ENCODE measurements at regions not wholly inside any gene's neighbourhood (a gene's known extent, or its start where the extent isn't known, plus 50 kb on each side); places are given as distances from the start of the nearest gene placed in this dataset.

- H3K9me3 ChIP-seq (ENCODE audit: insufficient read depth, low read length): no peaks in the 10 kb centered on the region
- H3K4me1 ChIP-seq (ENCODE audit: insufficient read depth, insufficient read length): no peaks in the 10 kb centered on the region
- TF ChIP-seq ZNF274 (IDR thresholded peaks at IDR 0.05; ENCODE audit: low read depth, low read length) (no peak), YY1 (IDR thresholded peaks at IDR 0.05; ENCODE audit: insufficient read depth, insufficient read length) (no peak)
- no peaks in the 10 kb centered on the region for H3K27me3 ChIP-seq (ENCODE audit: insufficient read depth, insufficient read length)
- DNase-seq (ENCODE audit: low read depth, low spot score): no peak
- H3K4me3 ChIP-seq (ENCODE audit: insufficient read length, low read depth): no peak overlapping the region
- no peak overlapping the region for H3K9ac ChIP-seq (ENCODE audit: insufficient read length, low read depth)
- no peaks in the 10 kb centered on the region for H3K36me3 ChIP-seq (ENCODE audit: insufficient read depth, insufficient read length, low read length)
Observed at GRCh38 chr5:119741691-119742090, 112.3 kb downstream of the FAM170A start.

GRCh38 chr5:119742311-119742710 is 113.0 kb downstream of the FAM170A start:
- no peak overlapping the region for H3K4me3 ChIP-seq (ENCODE audit: insufficient read length, low read depth)

GRCh38 chr5:119743927-119744326 is 114.6 kb downstream of the FAM170A start:
- Histone ChIP-seq H3K4me1 (ENCODE audit: insufficient read depth, insufficient read length) (no peaks in the 10 kb centered on the region), H3K4me3 (ENCODE audit: insufficient read length, low read depth) (no peak overlapping the region), H3K9me3 (ENCODE audit: insufficient read depth, low read length) (no peaks in the 10 kb centered on the region), H3K27me3 (ENCODE audit: insufficient read depth, insufficient read length) (no peaks in the 10 kb centered on the region), H3K9ac (ENCODE audit: insufficient read length, low read depth) (no peak overlapping the region), H3K36me3 (ENCODE audit: insufficient read depth, insufficient read length, low read length) (no peaks in the 10 kb centered on the region)
- DNase-seq (ENCODE audit: low read depth, low spot score): peak; percentile 52
- no peak for TF ChIP-seq YY1 (IDR thresholded peaks at IDR 0.05; ENCODE audit: insufficient read depth, insufficient read length)
- TF ChIP-seq ZNF274 (IDR thresholded peaks at IDR 0.05; ENCODE audit: low read depth, low read length): no peak
- no peak for TF ChIP-seq SUZ12 (IDR thresholded peaks at IDR 0.05; ENCODE audit: extremely low read depth, insufficient read depth, insufficient read length)

More at GRCh38 chr5:119742311-119742710, 113.0 kb downstream of the FAM170A start:
- DNase-seq (ENCODE audit: low read depth, low spot score): no peak
- H3K27me3 ChIP-seq (ENCODE audit: insufficient read depth, insufficient read length): no peaks in the 10 kb centered on the region
- H3K9ac ChIP-seq (ENCODE audit: insufficient read length, low read depth): no peak overlapping the region
- no peaks in the 10 kb centered on the region for H3K4me1 ChIP-seq (ENCODE audit: insufficient read depth, insufficient read length)
- TF ChIP-seq ZNF274 (IDR thresholded peaks at IDR 0.05; ENCODE audit: low read depth, low read length): no peak
- no peak for TF ChIP-seq YY1 (IDR thresholded peaks at IDR 0.05; ENCODE audit: insufficient read depth, insufficient read length)
- TF ChIP-seq SUZ12 (IDR thresholded peaks at IDR 0.05; ENCODE audit: extremely low read depth, insufficient read depth, insufficient read length): no peak
- no peaks in the 10 kb centered on the region for H3K9me3 ChIP-seq (ENCODE audit: insufficient read depth, low read length)
- no peaks in the 10 kb centered on the region for H3K36me3 ChIP-seq (ENCODE audit: insufficient read depth, insufficient read length, low read length)

GRCh38 chr5:119745976-119746375 is 116.6 kb downstream of the FAM170A start:
- Histone ChIP-seq H3K9me3 (ENCODE audit: insufficient read depth, low read length) (no peaks in the 10 kb centered on the region), H3K9ac (ENCODE audit: insufficient read length, low read depth) (no peak overlapping the region), H3K36me3 (ENCODE audit: insufficient read depth, insufficient read length, low read length) (no peaks in the 10 kb centered on the region), H3K4me3 (ENCODE audit: insufficient read length, low read depth) (no peak overlapping the region), H3K27me3 (ENCODE audit: insufficient read depth, insufficient read length) (no peaks in the 10 kb centered on the region), H3K4me1 (ENCODE audit: insufficient read depth, insufficient read length) (no peaks in the 10 kb centered on the region)
- DNase-seq (ENCODE audit: low read depth, low spot score): no peak
- no peak for TF ChIP-seq YY1 (IDR thresholded peaks at IDR 0.05; ENCODE audit: insufficient read depth, insufficient read length)
- TF ChIP-seq ZNF274 (IDR thresholded peaks at IDR 0.05; ENCODE audit: low read depth, low read length): no peak
- no peak for TF ChIP-seq SUZ12 (IDR thresholded peaks at IDR 0.05; ENCODE audit: extremely low read depth, insufficient read depth, insufficient read length)

GRCh38 chr5:119746984-119747383 is 117.6 kb downstream of the FAM170A start:
- DNase-seq (ENCODE audit: low read depth, low spot score): no peak
- H3K36me3 ChIP-seq (ENCODE audit: insufficient read depth, insufficient read length, low read length): no peaks in the 10 kb centered on the region
- no peaks in the 10 kb centered on the region for H3K27me3 ChIP-seq (ENCODE audit: insufficient read depth, insufficient read length)
- no peak overlapping the region for H3K4me3 ChIP-seq (ENCODE audit: insufficient read length, low read depth)
- no peaks in the 10 kb centered on the region for H3K4me1 ChIP-seq (ENCODE audit: insufficient read depth, insufficient read length)
- no peak for TF ChIP-seq ZNF274 (IDR thresholded peaks at IDR 0.05; ENCODE audit: low read depth, low read length)
- TF ChIP-seq YY1 (IDR thresholded peaks at IDR 0.05; ENCODE audit: insufficient read depth, insufficient read length): no peak
- TF ChIP-seq SUZ12 (IDR thresholded peaks at IDR 0.05; ENCODE audit: extremely low read depth, insufficient read depth, insufficient read length): no peak
- H3K9me3 ChIP-seq (ENCODE audit: insufficient read depth, low read length): no peaks in the 10 kb centered on the region
- no peak overlapping the region for H3K9ac ChIP-seq (ENCODE audit: insufficient read length, low read depth)

DNA sequence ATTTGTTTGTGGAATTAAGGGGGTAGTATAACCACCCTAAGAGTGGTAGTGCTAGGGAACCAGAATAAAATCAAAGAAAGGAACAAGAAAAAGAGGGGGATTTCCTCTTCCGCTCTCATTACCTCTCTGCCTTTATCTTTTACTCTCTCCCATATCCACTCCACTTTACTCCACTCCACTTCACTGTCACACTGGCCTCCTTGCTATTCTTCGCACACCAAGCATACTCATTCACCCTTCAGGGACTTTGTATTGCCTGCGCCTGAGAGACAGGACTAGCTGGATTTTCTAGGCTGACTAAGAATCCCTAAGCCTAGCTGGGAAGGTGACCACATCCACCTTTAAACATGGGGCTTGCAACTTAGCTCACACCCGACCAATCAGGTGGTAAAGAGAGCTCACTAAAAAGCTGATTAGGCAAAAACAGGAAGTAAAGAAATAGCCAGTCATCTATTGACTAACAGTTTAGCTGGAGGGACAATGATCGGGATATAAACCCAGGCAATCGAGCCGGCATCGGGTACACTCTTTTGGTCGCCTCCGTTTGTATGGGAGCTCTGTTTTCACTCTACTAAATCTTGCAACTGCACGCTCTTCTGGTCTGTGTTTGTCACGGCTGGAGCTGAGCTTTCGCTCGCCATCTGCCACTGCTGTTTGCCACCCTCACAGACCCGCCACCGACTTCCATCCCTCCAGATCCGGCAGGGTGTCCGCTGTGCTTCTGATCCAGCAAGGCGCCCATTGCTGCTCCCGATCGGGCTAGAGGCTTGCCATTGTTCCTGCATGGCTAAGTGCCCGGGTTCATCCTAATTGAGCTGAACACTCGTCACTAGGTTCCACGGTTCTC is 121.8 kb downstream of the FAM170A start:
- DNase-seq (ENCODE audit: low read depth, low spot score): no peak
- Histone ChIP-seq H3K36me3 (ENCODE audit: insufficient read depth, insufficient read length, low read length) (no peaks in the 10 kb centered on the region), H3K4me1 (ENCODE audit: insufficient read depth, insufficient read length) (no peaks in the 10 kb centered on the region), H3K9ac (ENCODE audit: insufficient read length, low read depth) (no peak overlapping the region), H3K4me3 (ENCODE audit: insufficient read length, low read depth) (no peak overlapping the region), H3K9me3 (ENCODE audit: insufficient read depth, low read length) (no peaks in the 10 kb centered on the region; the same call in 1 of the 2 replicates), H3K27me3 (ENCODE audit: insufficient read depth, insufficient read length) (no peaks in the 10 kb centered on the region)
- TF ChIP-seq YY1 (IDR thresholded peaks at IDR 0.05; ENCODE audit: insufficient read depth, insufficient read length) (no peak), SUZ12 (IDR thresholded peaks at IDR 0.05; ENCODE audit: extremely low read depth, insufficient read depth, insufficient read length) (no peak), ZNF274 (IDR thresholded peaks at IDR 0.05; ENCODE audit: low read depth, low read length) (no peak)

- no peaks in the 10 kb centered on the region for H3K36me3 ChIP-seq (ENCODE audit: insufficient read depth, insufficient read length, low read length)
- H3K9ac ChIP-seq (ENCODE audit: insufficient read length, low read depth): no peak overlapping the region
- H3K4me3 ChIP-seq (ENCODE audit: insufficient read length, low read depth): no peak overlapping the region
- H3K9me3 ChIP-seq (ENCODE audit: insufficient read depth, low read length): no peaks in the 10 kb centered on the region; the same call in 1 of the 2 replicates
- TF ChIP-seq SUZ12 (IDR thresholded peaks at IDR 0.05; ENCODE audit: extremely low read depth, insufficient read depth, insufficient read length) (no peak), ZNF274 (IDR thresholded peaks at IDR 0.05; ENCODE audit: low read depth, low read length) (no peak), YY1 (IDR thresholded peaks at IDR 0.05; ENCODE audit: insufficient read depth, insufficient read length) (no peak)
- H3K27me3 ChIP-seq (ENCODE audit: insufficient read depth, insufficient read length): no peaks in the 10 kb centered on the region
- H3K4me1 ChIP-seq (ENCODE audit: insufficient read depth, insufficient read length): no peaks in the 10 kb centered on the region
- no peak for DNase-seq (ENCODE audit: low read depth, low spot score)
Observed at GRCh38 chr5:119751734-119752094, 122.4 kb downstream of the FAM170A start.
